Loucy (cell line): ENCODE measurements at regions not wholly inside any gene's neighbourhood (a gene's known extent, or its start where the extent isn't known, plus 50 kb on each side); places are given as distances from the start of the nearest gene placed in this dataset.
"Not testable (repeated sequence)": the region's sequence is repeated elsewhere in the genome, so short reads cannot be mapped to it uniquely, and the experiment has no call there.

Source experiments
- H2AFZ ChIP-seq: fragments of 200-600 bp; sonication (generic); 2 replicates; pipeline ENCODE4 v1.6.0; 2016; ENCODE audit warnings: antibody characterized with exemption, mild to moderate bottlenecking, low read length, moderate library complexity
- H3F3A ChIP-seq: fragments of 200-600 bp; 2 replicates; pipeline ENCODE4 v1.6.0; 2016; ENCODE audit warnings: antibody characterized with exemption, low read depth, mild to moderate bottlenecking
- H3K27me3 ChIP-seq: fragments of 200-600 bp; sonication (generic); 2 replicates; pipeline ENCODE4 v1.6.1; 2014; ENCODE audit warnings: low read length, mild to moderate bottlenecking; ENCODE audit not compliant: insufficient read depth, poor library complexity, severe bottlenecking
- H3K36me3 ChIP-seq: fragments of 200-600 bp; sonication (generic); 2 replicates; pipeline ENCODE4 v1.6.1; 2016; ENCODE audit warnings: low read length; ENCODE audit not compliant: insufficient read depth
- H3K4me1 ChIP-seq: fragments of 200-600 bp; sonication (generic); 2 replicates; pipeline ENCODE4 v1.5.1; 2014; ENCODE audit warnings: low read length, mild to moderate bottlenecking; ENCODE audit not compliant: insufficient read depth, poor library complexity, severe bottlenecking
- H3K4me2 ChIP-seq: fragments of 200-600 bp; sonication (generic); 2 replicates; pipeline ENCODE4 v1.6.0; 2014; ENCODE audit warnings: antibody characterized with exemption, low read length, low read depth, mild to moderate bottlenecking; ENCODE audit not compliant: poor library complexity, severe bottlenecking
- H3K4me3 ChIP-seq: fragments of 200-600 bp; sonication (generic); 2 replicates; pipeline ENCODE4 v1.5.1; 2014; ENCODE audit warnings: low read length, mild to moderate bottlenecking, mixed read lengths; ENCODE audit not compliant: poor library complexity, severe bottlenecking
- H3K79me2 ChIP-seq: fragments of 200-600 bp; sonication (generic); 2 replicates; pipeline ENCODE4 v1.6.1; 2014; ENCODE audit warnings: low read length; ENCODE audit not compliant: insufficient read depth
- H3K9ac ChIP-seq: fragments of 200-600 bp; sonication (generic); 2 replicates; pipeline ENCODE4 v1.6.0; 2014; ENCODE audit warnings: mild to moderate bottlenecking, low read depth, low read length, moderate library complexity; ENCODE audit not compliant: poor library complexity, severe bottlenecking
- H3K9me2 ChIP-seq: fragments of 200-600 bp; sonication (generic); replicated peaks from 2 replicates; pipeline ENCODE4 v1.6.1; 2016; ENCODE audit warnings: low read depth, low read length, mixed read lengths
- H3K9me3 ChIP-seq: fragments of 200-600 bp; sonication (generic); 2 replicates; pipeline ENCODE4 v1.6.1; 2014; ENCODE audit warnings: mild to moderate bottlenecking, antibody characterized with exemption, low read length, low read depth; ENCODE audit not compliant: insufficient read depth
- H4K20me1 ChIP-seq: fragments of 200-600 bp; sonication (generic); 2 replicates; pipeline ENCODE4 v1.6.0; 2014; ENCODE audit warnings: antibody characterized with exemption, low read length, mild to moderate bottlenecking; ENCODE audit not compliant: insufficient read depth, poor library complexity, severe bottlenecking
- EZH2phosphoT487 ChIP-seq: fragments of 200-600 bp; IDR thresholded peaks from 2 replicates; pipeline ENCODE4 v1.6.1; 2018; ENCODE audit warnings: antibody characterized with exemption, mild to moderate bottlenecking, moderate library complexity, borderline replicate concordance
- TF ChIP-seq, protein P1 (sequence below): fragments of 200-600 bp; sonication (generic); conservative IDR thresholded peaks from 2 replicates; pipeline ENCODE4 v1.5.1; 2014; ENCODE audit warnings: mild to moderate bottlenecking, antibody characterized with exemption, low read length

DNA sequence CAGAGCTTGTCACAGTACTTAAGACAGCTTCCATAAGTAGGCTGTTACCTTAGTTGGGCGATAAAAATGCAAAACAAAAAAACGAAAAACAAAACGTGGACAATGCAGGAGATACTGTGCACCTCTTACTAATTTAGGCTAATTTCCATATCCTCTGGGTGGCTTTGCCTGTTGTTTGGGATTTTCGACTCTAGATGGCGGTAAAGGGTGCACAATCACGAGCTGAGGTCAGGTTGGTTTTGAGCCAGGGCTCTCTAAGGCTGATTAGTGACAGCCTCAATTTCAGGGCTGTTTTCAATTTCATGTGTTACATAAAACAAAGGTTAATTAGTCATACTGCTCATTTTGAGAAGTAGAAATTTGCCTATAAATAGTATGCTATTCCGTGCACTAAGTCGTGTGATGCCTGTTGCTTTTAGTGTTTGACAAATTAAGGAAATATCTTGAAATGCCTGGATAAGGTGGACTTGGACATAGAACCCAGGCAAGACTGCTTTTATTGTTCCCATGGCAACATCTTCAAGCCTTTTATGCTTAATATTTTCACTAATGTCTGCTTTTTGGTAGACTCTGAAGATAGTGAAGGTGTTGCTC is 493.1 kb downstream of the SOCS6 start:
- Histone ChIP-seq H3K9me3 (no peaks in the 10 kb centered on the region), H2AFZ (peak overlapping the region; percentile 53), H3K4me2 (peak overlapping the region; percentile 35), H3K79me2 (no peaks in the 10 kb centered on the region), H3K9ac (no peak overlapping the region), H3K4me3 (no peak overlapping the region), H3K4me1 (peaks cover 23% of the 10 kb centered on the region), H4K20me1 (no peaks in the 10 kb centered on the region), H3K27me3 (no peaks in the 10 kb centered on the region), H3K36me3 (no peaks in the 10 kb centered on the region), H3F3A (no peaks in the 10 kb centered on the region), H3K9me2 (no peaks in the 10 kb centered on the region)
- TF ChIP-seq, protein P1, sequence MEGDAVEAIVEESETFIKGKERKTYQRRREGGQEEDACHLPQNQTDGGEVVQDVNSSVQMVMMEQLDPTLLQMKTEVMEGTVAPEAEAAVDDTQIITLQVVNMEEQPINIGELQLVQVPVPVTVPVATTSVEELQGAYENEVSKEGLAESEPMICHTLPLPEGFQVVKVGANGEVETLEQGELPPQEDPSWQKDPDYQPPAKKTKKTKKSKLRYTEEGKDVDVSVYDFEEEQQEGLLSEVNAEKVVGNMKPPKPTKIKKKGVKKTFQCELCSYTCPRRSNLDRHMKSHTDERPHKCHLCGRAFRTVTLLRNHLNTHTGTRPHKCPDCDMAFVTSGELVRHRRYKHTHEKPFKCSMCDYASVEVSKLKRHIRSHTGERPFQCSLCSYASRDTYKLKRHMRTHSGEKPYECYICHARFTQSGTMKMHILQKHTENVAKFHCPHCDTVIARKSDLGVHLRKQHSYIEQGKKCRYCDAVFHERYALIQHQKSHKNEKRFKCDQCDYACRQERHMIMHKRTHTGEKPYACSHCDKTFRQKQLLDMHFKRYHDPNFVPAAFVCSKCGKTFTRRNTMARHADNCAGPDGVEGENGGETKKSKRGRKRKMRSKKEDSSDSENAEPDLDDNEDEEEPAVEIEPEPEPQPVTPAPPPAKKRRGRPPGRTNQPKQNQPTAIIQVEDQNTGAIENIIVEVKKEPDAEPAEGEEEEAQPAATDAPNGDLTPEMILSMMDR, result peak; percentile 87
- no peak for TF ChIP-seq EZH2phosphoT487

DNA sequence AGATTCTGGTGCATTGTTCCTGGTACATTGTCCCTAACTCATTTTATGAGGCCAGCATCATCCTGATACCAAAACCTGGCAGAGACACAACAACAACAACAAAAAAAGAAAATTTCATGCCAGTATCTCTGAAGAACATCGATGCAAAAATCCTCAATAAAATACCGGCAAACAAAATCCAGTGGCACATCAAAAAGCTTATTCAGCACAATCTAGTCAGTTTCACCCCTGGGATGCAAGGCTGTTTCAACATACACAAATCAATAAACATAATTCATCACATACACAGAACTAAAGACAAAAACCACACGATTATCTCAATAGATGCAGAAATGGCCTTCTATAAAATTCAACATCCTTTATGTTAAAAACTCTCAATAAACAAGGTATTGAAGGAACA is 477.4 kb downstream of the SOCS6 start:
- not testable (repeated sequence) for H4K20me1 ChIP-seq

DNA sequence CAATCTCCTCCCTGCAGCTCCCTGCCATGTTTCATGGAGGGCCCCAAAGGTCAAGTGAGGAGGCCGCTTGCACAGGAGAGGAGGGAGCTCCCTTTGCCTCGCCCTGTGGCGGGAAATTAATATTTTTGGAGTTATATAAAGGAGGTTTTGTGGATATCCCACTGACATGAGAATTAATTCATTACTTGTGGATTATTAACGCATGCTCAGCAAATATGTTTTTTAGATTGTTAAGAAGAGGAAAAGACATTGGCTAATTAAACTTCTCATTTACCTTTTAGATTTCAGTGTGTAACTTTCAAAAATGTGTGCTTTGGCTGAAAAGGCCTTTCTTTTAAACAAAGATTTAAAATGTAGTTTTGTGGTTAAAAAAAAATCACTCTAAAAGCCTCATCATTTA is 474.0 kb downstream of the SOCS6 start:
- Histone ChIP-seq H3K9me3 (no peaks in the 10 kb centered on the region), H3K4me3 (no peak overlapping the region), H3K9ac (no peak overlapping the region), H4K20me1 (no peaks in the 10 kb centered on the region), H3F3A (no peaks in the 10 kb centered on the region), H2AFZ (no peak overlapping the region), H3K9me2 (no peaks in the 10 kb centered on the region), H3K4me2 (no peak overlapping the region), H3K27me3 (no peaks in the 10 kb centered on the region), H3K36me3 (no peaks in the 10 kb centered on the region), H3K4me1 (no peaks in the 10 kb centered on the region), H3K79me2 (no peaks in the 10 kb centered on the region)
- TF ChIP-seq, protein P1, result no peak
- no peak for TF ChIP-seq EZH2phosphoT487

More for the DNA sequence above, 477.4 kb downstream of the SOCS6 start:
- not testable (repeated sequence) for H3K4me1 ChIP-seq, H2AFZ ChIP-seq, H3K9me2 ChIP-seq, H3K4me2 ChIP-seq, H3K9me3 ChIP-seq, H3F3A ChIP-seq, H3K4me3 ChIP-seq, H3K79me2 ChIP-seq, H3K9ac ChIP-seq, H3K27me3 ChIP-seq, H3K36me3 ChIP-seq

DNA sequence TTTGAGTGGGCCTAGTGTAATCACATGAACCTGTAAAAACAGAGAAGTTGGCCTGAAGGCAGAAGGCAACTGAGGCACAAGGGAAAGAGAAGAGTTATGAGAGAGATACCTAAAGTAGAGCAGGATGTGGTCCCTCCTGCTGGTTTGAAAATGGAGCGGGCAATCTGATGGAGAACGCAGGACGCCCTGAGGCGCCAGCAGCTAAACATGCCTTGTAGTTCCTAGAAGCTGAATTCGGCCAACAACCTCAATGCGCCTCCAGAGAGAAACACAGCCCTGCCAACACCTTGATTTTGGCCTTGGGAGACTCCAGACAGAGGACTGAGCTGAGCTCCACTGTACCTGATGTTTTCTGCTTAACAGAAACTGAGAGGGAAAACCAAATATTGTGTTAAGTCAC is 469.9 kb downstream of the SOCS6 start:
- Histone ChIP-seq H3K4me2 (no peak overlapping the region), H3K9me3 (no peaks in the 10 kb centered on the region), H3K9ac (no peak overlapping the region), H4K20me1 (no peaks in the 10 kb centered on the region), H3K9me2 (no peaks in the 10 kb centered on the region), H3K27me3 (no peaks in the 10 kb centered on the region), H3K36me3 (no peaks in the 10 kb centered on the region), H2AFZ (no peak overlapping the region), H3K4me1 (no peaks in the 10 kb centered on the region), H3K79me2 (no peaks in the 10 kb centered on the region), H3F3A (no peaks in the 10 kb centered on the region), H3K4me3 (no peak overlapping the region)
- TF ChIP-seq EZH2phosphoT487, result no peak
- TF ChIP-seq, protein P1, result no peak
